ENCODE measurements at regions not wholly inside any gene's neighbourhood (a gene's known extent, or its start where the extent isn't known, plus 50 kb on each side); places are given as distances from the start of the nearest gene placed in this dataset.

DNA sequence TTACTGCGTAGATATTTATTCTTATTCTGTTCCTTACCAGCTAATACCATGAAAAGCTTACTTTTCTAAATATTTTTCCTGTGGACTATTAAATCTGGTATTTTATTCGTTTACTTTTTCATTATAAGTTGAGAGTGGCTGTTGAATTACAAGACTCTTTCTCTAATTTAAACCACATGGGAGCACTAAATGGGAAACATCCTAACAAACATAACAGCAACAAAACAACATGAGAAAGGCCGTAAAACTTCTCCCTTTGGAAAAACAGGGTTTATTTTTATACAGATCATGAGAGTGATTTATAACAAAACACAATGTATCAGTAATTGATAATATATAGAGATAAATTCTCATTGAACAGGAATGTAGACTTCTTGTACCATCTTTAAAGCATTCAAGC lies 1592.1 kb downstream of the EFNB2 start:
- no peak for TF ChIP-seq POLR2A (IDR thresholded peaks at IDR 0.05)
- TF ChIP-seq, protein P1, sequence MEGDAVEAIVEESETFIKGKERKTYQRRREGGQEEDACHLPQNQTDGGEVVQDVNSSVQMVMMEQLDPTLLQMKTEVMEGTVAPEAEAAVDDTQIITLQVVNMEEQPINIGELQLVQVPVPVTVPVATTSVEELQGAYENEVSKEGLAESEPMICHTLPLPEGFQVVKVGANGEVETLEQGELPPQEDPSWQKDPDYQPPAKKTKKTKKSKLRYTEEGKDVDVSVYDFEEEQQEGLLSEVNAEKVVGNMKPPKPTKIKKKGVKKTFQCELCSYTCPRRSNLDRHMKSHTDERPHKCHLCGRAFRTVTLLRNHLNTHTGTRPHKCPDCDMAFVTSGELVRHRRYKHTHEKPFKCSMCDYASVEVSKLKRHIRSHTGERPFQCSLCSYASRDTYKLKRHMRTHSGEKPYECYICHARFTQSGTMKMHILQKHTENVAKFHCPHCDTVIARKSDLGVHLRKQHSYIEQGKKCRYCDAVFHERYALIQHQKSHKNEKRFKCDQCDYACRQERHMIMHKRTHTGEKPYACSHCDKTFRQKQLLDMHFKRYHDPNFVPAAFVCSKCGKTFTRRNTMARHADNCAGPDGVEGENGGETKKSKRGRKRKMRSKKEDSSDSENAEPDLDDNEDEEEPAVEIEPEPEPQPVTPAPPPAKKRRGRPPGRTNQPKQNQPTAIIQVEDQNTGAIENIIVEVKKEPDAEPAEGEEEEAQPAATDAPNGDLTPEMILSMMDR (IDR thresholded peaks at IDR 0.05), result no peak
